ENCODE measurements at regions not wholly inside any gene's neighbourhood (a gene's known extent, or its start where the extent isn't known, plus 50 kb on each side); places are given as distances from the start of the nearest gene placed in this dataset.

GRCh38 chr13:33403807-33404362, 118.3 kb upstream of the STARD13 start:
- no TSS peak for BruUV-seq (replicated peaks)
- H3K4me1 ChIP-seq (ENCODE audit: insufficient read depth, low read length, poor library complexity, severe bottlenecking) = peaks cover 7% of the 10 kb centered on the region
- ChIA-PET POLR2A (ENCODE audit: low non-redundant PET) (no interaction called here), CTCF (no interaction called here)
- DNase-seq (ENCODE audit: low spot score) = no peak
- TF ChIP-seq EZH2 (IDR thresholded peaks at IDR 0.05; ENCODE audit: borderline replicate concordance, low read depth, low read length, poor library complexity, severe bottlenecking) (no peak), CTCF (conservative IDR thresholded peaks at IDR 0.05; ENCODE audit: low read depth, low read length) (no peak)
- H3K36me3 ChIP-seq (ENCODE audit: insufficient read depth, low read length, poor library complexity, severe bottlenecking) = no peaks in the 10 kb centered on the region
- no peak overlapping the region for H3K27ac ChIP-seq (ENCODE audit: low read depth, low read length, poor library complexity, severe bottlenecking)
- no peak overlapping the region for H3K4me3 ChIP-seq (ENCODE audit: low read depth, low read length, poor library complexity, severe bottlenecking)
- H3K9me3 ChIP-seq (ENCODE audit: low read depth, low read length, poor library complexity, severe bottlenecking) = no peaks in the 10 kb centered on the region
- intact Hi-C loops (cut with micrococcal nuclease; ENCODE audit: unreplicated experiment) = no loop called here
- H3K27me3 ChIP-seq (replicated peaks; ENCODE audit: insufficient read depth, low read depth, low read length, poor library complexity) = no peaks in the 10 kb centered on the region

- CTCF ChIA-PET = no interaction called here
- POLR2A ChIA-PET (ENCODE audit: low non-redundant PET) = no interaction called here
These were observed 119.8 kb upstream of the STARD13 start for GRCh38 chr13:33405371-33405770.

GRCh38 chr13:33409673-33410510, 124.3 kb upstream of the STARD13 start:
- no peak for DNase-seq (ENCODE audit: low spot score)
- intact Hi-C loops (cut with micrococcal nuclease; ENCODE audit: unreplicated experiment) = no loop called here
- no peaks in the 10 kb centered on the region for H3K27me3 ChIP-seq (replicated peaks; ENCODE audit: insufficient read depth, low read depth, low read length, poor library complexity)
- TF ChIP-seq CTCF (conservative IDR thresholded peaks at IDR 0.05; ENCODE audit: low read depth, low read length) (no peak), EZH2 (IDR thresholded peaks at IDR 0.05; ENCODE audit: borderline replicate concordance, low read depth, low read length, poor library complexity, severe bottlenecking) (no peak)
- BruUV-seq (replicated peaks) = no TSS peak
- H3K9me3 ChIP-seq (ENCODE audit: low read depth, low read length, poor library complexity, severe bottlenecking) = no peaks in the 10 kb centered on the region
- no peaks in the 10 kb centered on the region for H3K36me3 ChIP-seq (ENCODE audit: insufficient read depth, low read length, poor library complexity, severe bottlenecking)
- no peak overlapping the region for H3K27ac ChIP-seq (ENCODE audit: low read depth, low read length, poor library complexity, severe bottlenecking)
- POLR2A ChIA-PET (ENCODE audit: low non-redundant PET) = no interaction called here
- no peak overlapping the region for H3K4me3 ChIP-seq (ENCODE audit: low read depth, low read length, poor library complexity, severe bottlenecking)
- CTCF ChIA-PET = no interaction called here
- H3K4me1 ChIP-seq (ENCODE audit: insufficient read depth, low read length, poor library complexity, severe bottlenecking) = no peaks in the 10 kb centered on the region

More at GRCh38 chr13:33405371-33405770, 119.8 kb upstream of the STARD13 start:
- no peak overlapping the region for H3K27ac ChIP-seq (ENCODE audit: low read depth, low read length, poor library complexity, severe bottlenecking)
- intact Hi-C loops (cut with micrococcal nuclease; ENCODE audit: unreplicated experiment) = no loop called here
- no peaks in the 10 kb centered on the region for H3K36me3 ChIP-seq (ENCODE audit: insufficient read depth, low read length, poor library complexity, severe bottlenecking)
- no peak for DNase-seq (ENCODE audit: low spot score)
- H3K27me3 ChIP-seq (replicated peaks; ENCODE audit: insufficient read depth, low read depth, low read length, poor library complexity) = no peaks in the 10 kb centered on the region
- BruUV-seq (replicated peaks) = no TSS peak
- TF ChIP-seq CTCF (conservative IDR thresholded peaks at IDR 0.05; ENCODE audit: low read depth, low read length) = no peak
- TF ChIP-seq EZH2 (IDR thresholded peaks at IDR 0.05; ENCODE audit: borderline replicate concordance, low read depth, low read length, poor library complexity, severe bottlenecking) = no peak
- H3K9me3 ChIP-seq (ENCODE audit: low read depth, low read length, poor library complexity, severe bottlenecking) = no peaks in the 10 kb centered on the region
- H3K4me1 ChIP-seq (ENCODE audit: insufficient read depth, low read length, poor library complexity, severe bottlenecking) = peaks cover 7% of the 10 kb centered on the region
- no peak overlapping the region for H3K4me3 ChIP-seq (ENCODE audit: low read depth, low read length, poor library complexity, severe bottlenecking)
